D721Med (cell line): ENCODE measurements at regions not wholly inside any gene's neighbourhood (a gene's known extent, or its start where the extent isn't known, plus 50 kb on each side); places are given as distances from the start of the nearest gene placed in this dataset.

Experiments used
- DNase-seq: peaks from one replicate; pipeline ENCODE4 v3.0.0; 2011; ENCODE audit warnings: low spot score; ENCODE audit not compliant: insufficient read length
- FAIRE-seq: peaks from 2 replicates; lab custom pipeline; 2011; peaks lifted over from hg19 to GRCh38; lab: Jason Lieb, UNC
- CTCF ChIP-seq: IDR thresholded peaks from 2 replicates; pipeline ENCODE4 v1.5.1; 2012; ENCODE audit warnings: mild to moderate bottlenecking, control low read depth; ENCODE audit not compliant: insufficient read depth; ENCODE audit errors: missing control alignments

GRCh38 chr9:86470326-86470725 is 116.1 kb upstream of the TUT7 start:
- no peak for TF ChIP-seq CTCF
- no peak for FAIRE-seq
- DNase-seq, result no peak

GRCh38 chr9:86469476-86470250 is 115.5 kb upstream of the TUT7 start:
- no peak for TF ChIP-seq CTCF
- DNase-seq, result no peak
- no peak for FAIRE-seq

- no peak for DNase-seq
- no peak for TF ChIP-seq CTCF
- no peak for FAIRE-seq
Measured at GRCh38 chr9:86464242-86464641, 110.0 kb upstream of the TUT7 start.

GRCh38 chr9:86460216-86461002 is 106.2 kb upstream of the TUT7 start:
- DNase-seq (no peak), FAIRE-seq (no peak)
- no peak for TF ChIP-seq CTCF

GRCh38 chr9:86459599-86460155 is 105.5 kb upstream of the TUT7 start:
- no peak for FAIRE-seq
- no peak for DNase-seq
- no peak for TF ChIP-seq CTCF

GRCh38 chr9:86459191-86459590 is 105.0 kb upstream of the TUT7 start:
- DNase-seq (no peak), FAIRE-seq (no peak)
- no peak for TF ChIP-seq CTCF
